Smooth muscle cell (in vitro differentiated cells): ENCODE measurements at regions not wholly inside any gene's neighbourhood (a gene's known extent, or its start where the extent isn't known, plus 50 kb on each side); places are given as distances from the start of the nearest gene placed in this dataset.

Experiments used
- DNase-seq: peaks from one replicate; lab custom pipeline; 2025; ENCODE audit not compliant: unreplicated experiment; lab: John Stamatoyannopoulos, UW
- H2AFZ ChIP-seq: fragments of 200-600 bp; sonication (generic); 2 replicates; pipeline ENCODE4 v1.6.0; 2016; ENCODE audit warnings: antibody characterized with exemption, low read depth, mild to moderate bottlenecking
- H3F3A ChIP-seq: fragments of 200-600 bp; sonication (generic); 2 replicates; pipeline ENCODE4 v1.6.0; 2017; ENCODE audit warnings: antibody characterized with exemption, low read depth
- H3K27ac ChIP-seq: fragments of 200-600 bp; sonication (generic); 2 replicates; pipeline ENCODE4 v1.5.1; 2016; ENCODE audit warnings: low read depth, mild to moderate bottlenecking
- H3K27me3 ChIP-seq: fragments of 200-600 bp; sonication (generic); 2 replicates; pipeline ENCODE4 v1.6.1; 2016; ENCODE audit warnings: low read depth, mild to moderate bottlenecking
- H3K36me3 ChIP-seq: fragments of 200-600 bp; sonication (generic); 2 replicates; pipeline ENCODE4 v1.5.1; 2016; ENCODE audit warnings: low read depth
- H3K4me1 ChIP-seq: fragments of 200-600 bp; sonication (generic); 2 replicates; pipeline ENCODE4 v1.5.1; 2016; ENCODE audit warnings: low read depth
- H3K4me2 ChIP-seq: fragments of 200-600 bp; sonication (generic); 2 replicates; pipeline ENCODE4 v1.6.0; 2016; ENCODE audit warnings: mild to moderate bottlenecking
- H3K4me3 ChIP-seq: fragments of 200-600 bp; sonication (generic); 2 replicates; pipeline ENCODE4 v1.5.1; 2016; ENCODE audit warnings: mild to moderate bottlenecking
- H3K79me2 ChIP-seq: fragments of 200-600 bp; sonication (generic); 2 replicates; pipeline ENCODE4 v1.6.0; 2016; ENCODE audit warnings: low read depth, mild to moderate bottlenecking
- H3K9ac ChIP-seq: fragments of 200-600 bp; sonication (generic); 2 replicates; pipeline ENCODE4 v1.6.0; 2016; ENCODE audit warnings: low read depth
- H3K9me3 ChIP-seq: fragments of 200-600 bp; sonication (generic); replicated peaks from 2 replicates; pipeline ENCODE4 v1.5.1; 2016; ENCODE audit warnings: low read depth
- H4K20me1 ChIP-seq: fragments of 200-600 bp; sonication (generic); 2 replicates; pipeline ENCODE4 v1.6.0; 2016; ENCODE audit warnings: low read depth
- CTCF ChIP-seq: fragments of 200-600 bp; sonication (generic); IDR thresholded peaks from 2 replicates; pipeline ENCODE4 v1.5.1; 2017; ENCODE audit warnings: borderline replicate concordance, mild to moderate bottlenecking, antibody characterized with exemption; ENCODE audit not compliant: insufficient read depth, poor library complexity, severe bottlenecking
- WGBS: methylation state at CpG from one replicate; pipeline ENCODE4 v1.1.7; 2016; ENCODE audit warnings: low lambda C conversion rate; 5-methylcytosine and 5-hydroxymethylcytosine counted together

GRCh38 chr12:24268663-24269186 lies 319.3 kb upstream of the SOX5 start:
- no peaks in the 10 kb centered on the region for H3F3A ChIP-seq
- no peaks in the 10 kb centered on the region for H4K20me1 ChIP-seq
- DNase-seq, result no peak
- no peak overlapping the region for H2AFZ ChIP-seq
- H3K36me3 ChIP-seq, result no peaks in the 10 kb centered on the region
- H3K27ac ChIP-seq, result no peak overlapping the region
- TF ChIP-seq CTCF, result peak; percentile 27
- WGBS, result 93% methylated on average over 1 of the region's 1 CpG
- no peak overlapping the region for H3K4me2 ChIP-seq
- no peaks in the 10 kb centered on the region for H3K79me2 ChIP-seq
- no peaks in the 10 kb centered on the region for H3K9me3 ChIP-seq
- H3K4me3 ChIP-seq, result no peak overlapping the region
- no peaks in the 10 kb centered on the region for H3K27me3 ChIP-seq
- no peak overlapping the region for H3K9ac ChIP-seq
- no peaks in the 10 kb centered on the region for H3K4me1 ChIP-seq

- Histone ChIP-seq H3K79me2 (no peaks in the 10 kb centered on the region), H3K4me1 (no peaks in the 10 kb centered on the region), H2AFZ (no peak overlapping the region), H4K20me1 (no peaks in the 10 kb centered on the region), H3F3A (no peaks in the 10 kb centered on the region), H3K9me3 (no peaks in the 10 kb centered on the region), H3K4me2 (no peak overlapping the region), H3K36me3 (no peaks in the 10 kb centered on the region), H3K9ac (no peak overlapping the region), H3K4me3 (no peak overlapping the region), H3K27ac (no peak overlapping the region), H3K27me3 (no peaks in the 10 kb centered on the region)
- TF ChIP-seq CTCF, result no peak
- 92% methylated on average over 2 of the region's 2 CpGs for WGBS
- DNase-seq, result no peak
Observed at GRCh38 chr12:24266982-24267381, 317.5 kb upstream of the SOX5 start.

- H3K4me2 ChIP-seq, result no peak overlapping the region
- 75% methylated on average over 4 of the region's 4 CpGs for WGBS
Observed at GRCh38 chr12:24256684-24257083, 307.2 kb upstream of the SOX5 start.

More at GRCh38 chr12:24256684-24257083, 307.2 kb upstream of the SOX5 start:
- no peak for DNase-seq
- Histone ChIP-seq H3K9me3 (no peaks in the 10 kb centered on the region), H3K27ac (no peak overlapping the region), H4K20me1 (no peaks in the 10 kb centered on the region), H3K4me3 (no peak overlapping the region), H3K36me3 (no peaks in the 10 kb centered on the region), H3K27me3 (no peaks in the 10 kb centered on the region), H3F3A (no peaks in the 10 kb centered on the region), H3K9ac (no peak overlapping the region), H3K4me1 (peaks cover 42% of the 10 kb centered on the region), H3K79me2 (no peaks in the 10 kb centered on the region), H2AFZ (no peak overlapping the region)
- no peak for TF ChIP-seq CTCF
